ENCODE measurements at regions not wholly inside any gene's neighbourhood (a gene's known extent, or its start where the extent isn't known, plus 50 kb on each side); places are given as distances from the start of the nearest gene placed in this dataset.

DNA sequence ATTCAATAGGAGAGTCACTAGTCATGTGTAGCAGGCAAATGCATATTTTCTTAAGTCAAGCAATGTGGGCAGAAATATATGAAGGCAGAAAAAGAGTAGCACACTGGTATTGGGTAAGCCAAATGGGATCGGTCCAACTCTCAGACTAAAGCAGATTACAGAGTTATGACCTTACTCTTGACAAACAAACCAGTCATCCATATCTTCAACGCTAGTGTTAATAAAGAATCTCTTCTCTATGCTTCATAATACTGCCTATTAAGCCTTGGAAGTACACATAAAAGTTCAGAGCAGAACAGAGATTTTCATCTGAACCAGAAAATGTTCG, 320.2 kb upstream of the JARID2 start:
- peak; percentile 27 for DNase-seq (ENCODE audit: low read depth)

GRCh38 chr6:14927398-14927797, 318.5 kb upstream of the JARID2 start:
- DNase-seq (ENCODE audit: low read depth), result no peak

GRCh38 chr6:14929291-14929690, 316.6 kb upstream of the JARID2 start:
- no peak for DNase-seq (ENCODE audit: low read depth)

GRCh38 chr6:14930366-14930989, 315.4 kb upstream of the JARID2 start:
- DNase-seq (ENCODE audit: low read depth), result no peak

DNA sequence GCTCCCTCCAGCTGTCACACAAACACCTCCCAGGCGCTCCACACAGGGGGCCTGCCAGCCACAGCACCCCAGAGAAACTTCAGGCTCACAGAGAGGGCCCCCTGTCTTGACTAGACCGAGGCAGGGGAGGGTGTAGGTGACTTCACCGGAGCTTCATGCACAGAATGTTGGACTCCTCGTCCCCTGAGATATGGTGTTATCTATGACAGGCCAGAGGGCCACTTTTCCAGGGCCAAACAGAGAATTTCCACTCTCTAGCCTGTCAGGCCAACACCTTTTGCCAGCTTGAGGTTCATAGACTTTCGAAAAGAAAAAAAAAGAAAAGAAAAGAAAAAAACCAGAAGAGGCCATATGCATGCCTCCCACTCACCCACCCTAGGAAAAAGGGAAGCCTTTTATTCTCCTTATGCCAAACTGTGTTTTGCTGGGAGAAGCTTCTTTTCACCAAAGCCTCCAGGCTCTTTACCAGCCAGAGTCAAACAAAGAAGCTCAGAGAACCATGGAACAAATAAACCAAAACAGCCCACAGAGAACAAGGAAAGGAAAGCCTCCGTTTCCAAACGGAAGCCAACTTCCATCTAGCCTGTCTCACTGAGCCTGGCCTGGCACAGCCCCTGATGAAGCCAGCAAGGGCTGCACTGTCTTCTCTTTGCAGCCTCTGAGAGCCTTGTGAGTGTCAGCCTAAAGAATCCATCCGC, 313.2 kb upstream of the JARID2 start:
- no peak for DNase-seq (ENCODE audit: low read depth)

GRCh38 chr6:14933183-14933544, 312.7 kb upstream of the JARID2 start:
- no peak for DNase-seq (ENCODE audit: low read depth)

GRCh38 chr6:14934013-14934412, 311.9 kb upstream of the JARID2 start:
- DNase-seq (ENCODE audit: low read depth), result no peak

DNA sequence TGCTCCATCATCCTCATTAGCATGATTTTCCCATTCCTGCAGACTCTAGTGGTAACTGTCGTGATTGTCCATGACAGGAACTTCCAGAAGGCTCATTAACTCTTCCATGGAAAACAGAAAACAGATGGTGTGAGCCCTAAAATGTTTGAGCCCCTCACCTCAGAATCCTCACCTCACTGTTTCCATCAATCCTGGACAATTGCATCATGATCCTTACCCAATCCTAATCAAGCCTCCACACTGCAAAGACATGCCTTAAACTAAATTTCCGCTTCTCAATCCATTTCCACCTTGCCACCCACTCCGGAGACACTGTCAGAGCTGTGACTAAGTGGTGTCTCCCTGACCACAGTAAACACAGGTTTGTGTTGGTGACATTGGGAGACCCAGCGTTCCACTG, 311.0 kb upstream of the JARID2 start:
- no peak for DNase-seq (ENCODE audit: low read depth)

DNA sequence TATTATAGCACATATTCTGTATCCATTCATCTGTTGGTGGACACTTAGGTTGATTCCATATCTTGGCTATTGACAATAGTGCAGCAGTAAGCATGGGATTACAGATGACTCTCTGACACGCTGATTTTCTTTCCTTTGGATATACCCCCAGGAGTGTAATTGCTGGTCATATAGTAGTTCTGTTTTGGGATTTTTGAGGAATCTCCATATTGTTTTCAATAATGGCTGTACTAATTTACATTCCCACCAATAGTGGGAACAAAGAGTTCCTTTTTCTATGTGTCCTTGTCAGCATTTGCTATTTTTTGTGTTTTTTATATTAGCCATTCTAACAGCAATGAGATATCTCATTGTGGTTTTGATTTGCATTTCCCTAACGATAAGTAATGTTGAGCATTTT, 309.0 kb upstream of the JARID2 start:
- DNase-seq (ENCODE audit: low read depth), result no peak

- no peak for DNase-seq (ENCODE audit: low read depth)
Observed at GRCh38 chr6:14943116-14943515, 302.8 kb upstream of the JARID2 start.

GRCh38 chr6:14944593-14944992, 301.3 kb upstream of the JARID2 start:
- DNase-seq (ENCODE audit: low read depth), result no peak

DNA sequence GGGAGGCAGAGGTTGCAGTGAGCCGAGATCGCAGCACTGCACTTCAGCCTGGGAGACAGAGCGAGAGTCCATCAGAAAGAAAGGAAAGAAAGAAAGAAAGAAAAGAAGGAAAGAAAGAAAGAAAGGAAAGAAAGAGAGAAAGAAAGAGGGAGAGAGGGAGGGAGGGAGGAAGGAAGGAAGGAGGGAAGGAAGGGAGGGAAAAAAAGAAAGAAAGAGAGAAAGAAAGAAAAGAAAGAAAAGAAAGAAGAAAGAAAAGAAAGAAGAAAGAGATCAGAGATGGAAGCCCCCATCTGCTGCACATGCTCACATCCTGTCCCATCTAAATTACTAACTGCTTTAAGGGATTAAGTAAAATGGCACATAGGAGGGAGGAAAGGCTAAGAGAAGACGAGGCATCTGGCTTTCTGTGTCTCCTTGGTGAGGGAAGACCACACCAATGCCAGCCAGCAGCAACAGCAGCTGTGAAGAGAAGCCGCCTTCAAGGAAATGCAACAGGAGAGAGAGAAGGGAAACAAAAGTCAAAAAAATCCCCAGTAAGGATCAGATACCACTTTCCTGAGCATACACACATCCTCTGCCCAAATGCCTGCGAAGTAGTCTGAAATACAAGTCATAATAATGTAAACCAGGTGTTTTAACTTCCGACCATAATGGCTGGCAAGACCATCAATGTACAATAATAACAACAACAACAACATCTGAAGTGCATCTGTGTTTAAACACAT, 300.2 kb upstream of the JARID2 start:
- DNase-seq (ENCODE audit: low read depth), result no peak

- DNase-seq (ENCODE audit: low read depth), result no peak
Observed at GRCh38 chr6:14946753-14947152, 299.1 kb upstream of the JARID2 start.

DNA sequence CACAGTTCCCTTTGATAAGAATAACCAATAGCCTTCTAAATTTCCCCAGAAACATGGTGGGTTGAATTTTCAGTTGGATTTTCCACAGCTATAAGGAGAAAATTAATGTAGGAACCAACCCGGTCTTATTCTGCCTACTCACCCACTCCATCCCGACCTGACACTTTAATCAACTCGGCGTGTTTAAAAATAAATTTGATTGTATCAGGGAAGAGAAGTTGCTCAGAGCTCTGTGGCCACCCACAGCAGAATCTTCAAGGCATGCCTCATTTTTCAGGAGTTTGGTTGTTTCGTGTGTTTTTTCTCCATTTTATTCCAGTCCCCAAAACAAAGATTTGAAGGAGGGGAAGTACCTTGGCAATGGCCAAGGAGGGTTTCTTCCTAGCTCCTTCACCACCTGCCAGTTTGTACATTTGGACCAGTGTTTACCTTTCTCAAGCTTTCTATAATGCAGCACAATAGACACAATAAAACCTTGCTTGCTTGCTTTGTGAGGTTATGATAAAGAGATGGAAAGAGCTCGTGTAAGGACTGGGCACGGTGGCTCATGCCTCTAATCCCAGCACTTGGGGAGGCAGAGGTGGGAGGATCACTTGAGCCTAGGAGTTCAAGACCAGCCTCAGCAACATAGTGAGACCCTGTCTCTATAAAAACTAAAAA, 297.2 kb upstream of the JARID2 start:
- no peak for DNase-seq (ENCODE audit: low read depth)

- DNase-seq (ENCODE audit: low read depth), result peak; percentile 8
Observed at GRCh38 chr6:14950103-14950969, 295.5 kb upstream of the JARID2 start.

DNA sequence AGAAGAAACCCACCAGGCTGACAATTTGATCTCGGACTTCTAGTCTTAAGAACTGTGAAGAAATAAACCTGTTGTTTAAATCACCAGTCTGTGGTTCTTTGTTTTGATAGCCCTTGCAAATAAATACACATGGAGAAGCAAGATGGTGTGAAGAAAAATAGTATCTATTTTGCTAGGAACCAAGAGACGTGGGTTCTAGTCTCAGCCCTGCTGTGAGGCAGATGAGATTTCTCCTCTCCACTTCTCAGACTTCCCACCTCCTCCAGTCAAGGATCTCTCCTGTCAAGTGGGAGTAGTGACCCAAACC, 294.9 kb upstream of the JARID2 start:
- no peak for DNase-seq (ENCODE audit: low read depth)

- no peak for DNase-seq (ENCODE audit: low read depth)
Observed at GRCh38 chr6:14951704-14952103, 294.2 kb upstream of the JARID2 start.

- no peak for DNase-seq (ENCODE audit: low read depth)
Observed at GRCh38 chr6:14953836-14954235, 292.0 kb upstream of the JARID2 start.

DNA sequence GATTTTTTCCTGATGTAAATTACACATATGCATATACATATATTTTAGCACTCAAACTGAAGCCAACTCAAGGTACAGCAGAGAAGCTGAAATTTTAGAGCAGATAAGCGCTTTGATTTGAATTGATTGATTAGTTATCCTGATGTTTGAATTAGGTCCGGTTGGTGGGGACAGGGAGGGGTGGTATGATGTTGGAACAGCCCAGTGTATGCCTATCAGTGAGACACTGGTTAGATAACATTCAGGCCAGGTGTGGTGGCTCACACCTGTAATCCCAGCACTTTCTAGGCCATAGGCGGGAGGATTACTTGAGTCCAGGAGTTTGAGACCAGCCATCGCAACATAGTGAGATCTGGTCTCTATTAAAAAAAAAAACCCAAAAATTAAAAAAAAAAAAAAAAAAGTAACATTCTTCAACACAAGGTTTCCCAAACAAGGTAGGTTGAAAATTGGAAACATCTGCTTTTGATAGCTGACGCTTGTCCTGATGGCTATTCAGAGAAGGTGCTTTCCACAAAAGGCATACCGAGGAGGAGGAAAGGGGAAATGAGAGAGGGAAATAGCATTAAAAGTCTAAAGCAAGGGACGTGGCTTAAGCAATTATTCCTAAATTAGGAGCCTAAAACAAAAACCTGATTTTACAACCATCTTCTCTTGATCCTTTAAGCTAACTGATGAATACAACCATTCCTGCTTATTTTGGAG, 288.4 kb upstream of the JARID2 start:
- no peak for DNase-seq (ENCODE audit: low read depth)

DNA sequence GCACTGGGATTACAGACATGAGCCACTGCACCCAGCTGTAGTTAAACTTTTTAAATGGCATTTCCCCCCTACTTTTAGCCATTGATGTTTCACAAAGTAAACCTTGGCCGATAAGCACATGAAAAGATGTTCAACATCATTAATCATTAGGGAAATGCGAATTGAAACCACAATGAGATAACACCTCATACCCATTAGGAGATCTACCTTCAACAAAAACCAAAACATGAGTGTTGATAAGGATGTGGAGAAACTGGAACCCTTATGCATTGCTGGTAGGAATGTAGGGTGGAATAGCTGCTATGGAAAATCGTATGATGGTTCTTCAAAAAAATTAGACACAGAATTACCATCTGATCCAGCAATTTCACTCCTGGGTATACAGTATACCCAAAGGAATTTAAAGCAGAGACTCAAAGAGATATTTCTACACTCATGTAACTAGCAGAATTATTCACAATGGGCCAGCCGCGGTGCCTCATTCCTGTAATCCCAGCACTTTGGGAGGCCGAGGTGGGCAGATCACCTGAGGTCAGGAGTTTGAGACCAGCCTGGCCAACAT, 286.5 kb upstream of the JARID2 start:
- DNase-seq (ENCODE audit: low read depth), result peak; percentile 3

GRCh38 chr6:14964556-14965270, 281.2 kb upstream of the JARID2 start:
- no peak for DNase-seq (ENCODE audit: low read depth)
